CD4-positive, alpha-beta T cell (primary cell): ENCODE measurements at regions not wholly inside any gene's neighbourhood (a gene's known extent, or its start where the extent isn't known, plus 50 kb on each side); places are given as distances from the start of the nearest gene placed in this dataset.

Experiments used
- ATAC-seq: fragments of 200-7000 bp; cut with Tn5 transposase; one replicate; pipeline ENCODE4 v1.10.0; 2022; ENCODE audit warnings: mild to moderate bottlenecking; ENCODE audit not compliant: poor library complexity
- CTCF ChIA-PET: fragments of 350-600 bp; sonication (Branson Sonifier 250); formaldehyde crosslinking; loops from one replicate; lab custom pipeline; 2021; ENCODE audit warnings: antibody characterized with exemption, inconsistent platforms; lab: Charles Lee
- POLR2A ChIA-PET: fragments of 350-600 bp; sonication (Branson Sonifier 250); formaldehyde crosslinking; loops from one replicate; lab custom pipeline; 2021; ENCODE audit warnings: antibody characterized with exemption, inconsistent platforms; lab: Charles Lee
- DNase-seq, 14 experiments: peaks; one replicate each; pipeline ENCODE4 v3.0.0-alpha.2; 2013 to 2020; ENCODE audit warnings: mixed read lengths in 2 of 14
- H3K27ac ChIP-seq, 2 donors: one replicate each; pipeline versions ENCODE4 v1.5.1 to v1.7.0; 2013; ENCODE audit warnings: low read length in 2 of 2, low read depth in 1 of 2, mild to moderate bottlenecking in 1 of 2
- H3K27me3 ChIP-seq, 2 experiments: 1 replicate in 1 of 2; 2 replicates in 1 of 2; pipeline versions ENCODE4 v1.6.1 to v1.7.0; 2013; ENCODE audit warnings: low read length in 2 of 2, control low read depth in 1 of 2, mild to moderate bottlenecking in 1 of 2, moderate library complexity in 1 of 2; ENCODE audit not compliant: insufficient read depth in 2 of 2, control insufficient read depth in 1 of 2
- H3K36me3 ChIP-seq: one replicate; pipeline ENCODE4 v1.6.1; 2013; ENCODE audit warnings: low read length, control low read depth; ENCODE audit not compliant: insufficient read depth
- H3K4me1 ChIP-seq: one replicate; pipeline ENCODE4 v1.6.1; 2013; ENCODE audit warnings: low read length, control low read depth; ENCODE audit not compliant: insufficient read depth
- H3K4me3 ChIP-seq: one replicate; pipeline ENCODE4 v1.5.1; 2013; ENCODE audit warnings: mild to moderate bottlenecking, low read length, moderate library complexity
- H3K9me3 ChIP-seq, 2 experiments: 1 replicate in 1 of 2; 2 replicates in 1 of 2; pipeline versions ENCODE4 v1.6.1 to v1.7.0; 2013; ENCODE audit warnings: low read length in 2 of 2, mild to moderate bottlenecking in 2 of 2, control low read depth in 1 of 2, moderate library complexity in 1 of 2; ENCODE audit not compliant: control insufficient read depth in 1 of 2, insufficient read depth in 1 of 2
- H3K27ac Mint-ChIP-seq: one replicate; pipeline ENCODE4 v1.8.0; 2020; ENCODE audit warnings: mixed read lengths
- H3K27me3 Mint-ChIP-seq: one replicate; pipeline ENCODE4 v1.8.0; 2021; ENCODE audit warnings: mixed read lengths
- H3K36me3 Mint-ChIP-seq: one replicate; pipeline ENCODE4 v1.8.0; 2021; ENCODE audit warnings: low read depth, mixed read lengths
- H3K4me1 Mint-ChIP-seq: one replicate; pipeline ENCODE4 v1.8.0; 2021; ENCODE audit warnings: low read depth, mixed read lengths
- H3K4me3 Mint-ChIP-seq: one replicate; pipeline ENCODE4 v1.8.0; 2020; ENCODE audit warnings: mild to moderate bottlenecking, mixed read lengths
- H3K9me3 Mint-ChIP-seq: one replicate; pipeline ENCODE4 v1.8.0; 2020; ENCODE audit warnings: mixed read lengths
- intact Hi-C, 2 experiments: fragments of 100-400 bp; cut with DNase I in 1 of 2; cut with micrococcal nuclease in 1 of 2; formaldehyde crosslinking; loops; one replicate each; pipeline versions ENCODE4 v1.15.1 to v1.9.0; 2023 to 2025; cut with DNase I, micrococcal nuclease
- TF ChIP-seq, protein P1 (sequence below): fragments of 200-600 bp; IDR thresholded peaks from one replicate; pipeline ENCODE4 v1.8.0; 2022; ENCODE audit warnings: antibody characterized with exemption, mild to moderate bottlenecking

DNA sequence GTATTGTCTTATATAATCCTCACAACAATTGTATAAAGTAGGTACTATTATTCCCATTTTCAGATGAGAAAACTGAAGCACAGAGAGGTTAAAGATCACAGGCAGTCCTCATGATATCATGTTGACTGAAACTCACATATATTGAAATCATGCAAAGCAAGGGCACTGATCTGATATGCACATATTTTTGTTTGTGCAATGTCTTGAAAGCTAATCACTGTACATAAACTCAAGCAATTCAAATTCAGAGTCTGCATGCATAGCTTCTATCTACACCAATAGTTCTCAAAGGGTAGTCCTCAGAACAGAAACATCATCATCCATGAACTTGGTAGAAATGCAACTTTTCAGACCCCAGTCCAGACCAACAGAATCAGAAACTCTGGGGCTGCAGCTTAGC is 119.2 kb upstream of the STT3B start:
- no peak for DNase-seq
- H3K36me3 ChIP-seq: no peaks in the 10 kb centered on the region
- TF ChIP-seq, protein P1, sequence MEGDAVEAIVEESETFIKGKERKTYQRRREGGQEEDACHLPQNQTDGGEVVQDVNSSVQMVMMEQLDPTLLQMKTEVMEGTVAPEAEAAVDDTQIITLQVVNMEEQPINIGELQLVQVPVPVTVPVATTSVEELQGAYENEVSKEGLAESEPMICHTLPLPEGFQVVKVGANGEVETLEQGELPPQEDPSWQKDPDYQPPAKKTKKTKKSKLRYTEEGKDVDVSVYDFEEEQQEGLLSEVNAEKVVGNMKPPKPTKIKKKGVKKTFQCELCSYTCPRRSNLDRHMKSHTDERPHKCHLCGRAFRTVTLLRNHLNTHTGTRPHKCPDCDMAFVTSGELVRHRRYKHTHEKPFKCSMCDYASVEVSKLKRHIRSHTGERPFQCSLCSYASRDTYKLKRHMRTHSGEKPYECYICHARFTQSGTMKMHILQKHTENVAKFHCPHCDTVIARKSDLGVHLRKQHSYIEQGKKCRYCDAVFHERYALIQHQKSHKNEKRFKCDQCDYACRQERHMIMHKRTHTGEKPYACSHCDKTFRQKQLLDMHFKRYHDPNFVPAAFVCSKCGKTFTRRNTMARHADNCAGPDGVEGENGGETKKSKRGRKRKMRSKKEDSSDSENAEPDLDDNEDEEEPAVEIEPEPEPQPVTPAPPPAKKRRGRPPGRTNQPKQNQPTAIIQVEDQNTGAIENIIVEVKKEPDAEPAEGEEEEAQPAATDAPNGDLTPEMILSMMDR: no peak
- Mint-ChIP-seq H3K36me3 (no peaks in the 10 kb centered on the region), H3K4me1 (peaks cover 20% of the 10 kb centered on the region), H3K4me3 (no peak overlapping the region), H3K9me3 (no peaks in the 10 kb centered on the region), H3K27ac (no peak overlapping the region), H3K27me3 (no peaks in the 10 kb centered on the region)
- ChIA-PET CTCF (no interaction called here), POLR2A (no interaction called here)
- H3K4me1 ChIP-seq: no peaks in the 10 kb centered on the region
- intact Hi-C loops: no loop called here
- no peak overlapping the region for H3K27ac ChIP-seq
- no peaks in the 10 kb centered on the region for H3K9me3 ChIP-seq
- no peaks in the 10 kb centered on the region for H3K27me3 ChIP-seq
- H3K4me3 ChIP-seq: no peak overlapping the region
- no peak for ATAC-seq

DNA sequence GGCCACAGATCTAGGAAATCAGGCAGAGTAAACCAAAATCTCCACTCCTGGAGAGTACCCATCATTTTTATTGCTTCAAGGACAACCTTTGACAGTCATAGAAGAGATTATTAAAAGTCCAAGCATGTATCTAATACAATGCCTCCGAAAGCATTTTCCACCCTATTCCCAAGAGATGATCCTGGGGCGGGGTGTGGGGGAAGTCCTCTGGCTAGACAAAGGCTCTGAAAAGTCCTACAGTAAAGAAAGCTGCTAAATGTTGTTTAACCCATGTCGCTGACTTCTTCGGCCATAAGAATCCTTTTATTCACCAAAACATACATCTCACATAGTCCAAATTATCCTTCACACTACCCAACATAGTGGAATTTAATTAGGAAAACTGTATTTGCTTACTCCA is 115.7 kb upstream of the STT3B start:
- intact Hi-C loops: no loop called here
- DNase-seq (no peak), ATAC-seq (no peak)
- H3K36me3 Mint-ChIP-seq: no peaks in the 10 kb centered on the region
- no peaks in the 10 kb centered on the region for H3K36me3 ChIP-seq
- H3K9me3 Mint-ChIP-seq: no peaks in the 10 kb centered on the region
- H3K27me3 ChIP-seq: no peaks in the 10 kb centered on the region
- H3K4me1 Mint-ChIP-seq: peaks cover 17% of the 10 kb centered on the region
- no peak overlapping the region for H3K27ac Mint-ChIP-seq
- no peaks in the 10 kb centered on the region for H3K9me3 ChIP-seq
- no peak overlapping the region for H3K4me3 ChIP-seq
- ChIA-PET CTCF (no interaction called here), POLR2A (interaction anchor here (0.6 kb wide), 1 partner anchor 85 kb away, joined by 4 read pairs; no protein-coding TSS in a partner anchor)
- H3K4me1 ChIP-seq: peaks cover 4% of the 10 kb centered on the region
- TF ChIP-seq, protein P1: no peak
- H3K27ac ChIP-seq: no peak overlapping the region
- H3K27me3 Mint-ChIP-seq: no peaks in the 10 kb centered on the region
- H3K4me3 Mint-ChIP-seq: no peak overlapping the region

DNA sequence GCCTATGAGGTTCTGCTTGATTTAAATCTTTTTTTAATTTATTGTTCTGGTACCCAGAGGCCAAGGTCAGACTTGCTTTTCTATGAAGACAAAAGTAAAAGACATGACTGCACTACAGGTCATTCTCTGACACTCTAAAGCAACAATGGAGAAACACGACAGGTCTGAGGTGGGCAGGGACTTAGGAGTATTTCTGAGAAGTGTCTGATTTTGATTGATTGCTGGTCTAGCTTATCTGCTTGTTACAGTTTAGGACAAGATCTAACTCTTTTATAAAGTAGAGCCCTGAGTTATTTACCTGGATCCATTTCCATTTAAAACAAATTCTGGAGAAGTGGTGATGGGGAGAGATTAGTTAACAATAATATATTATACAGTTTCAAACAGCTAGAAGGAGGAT is 115.2 kb upstream of the STT3B start:
- Histone ChIP-seq H3K4me1 (peaks cover 7% of the 10 kb centered on the region), H3K36me3 (no peaks in the 10 kb centered on the region), H3K4me3 (no peak overlapping the region), H3K9me3 (no peaks in the 10 kb centered on the region), H3K27ac (no peak overlapping the region), H3K27me3 (no peaks in the 10 kb centered on the region)
- CTCF ChIA-PET: no interaction called here
- H3K27ac Mint-ChIP-seq: no peak overlapping the region
- POLR2A ChIA-PET: no interaction called here
- H3K9me3 Mint-ChIP-seq: no peaks in the 10 kb centered on the region
- H3K36me3 Mint-ChIP-seq: no peaks in the 10 kb centered on the region
- H3K4me3 Mint-ChIP-seq: no peak overlapping the region
- peaks cover 21% of the 10 kb centered on the region for H3K4me1 Mint-ChIP-seq
- no peaks in the 10 kb centered on the region for H3K27me3 Mint-ChIP-seq
- TF ChIP-seq, protein P1: no peak
- intact Hi-C loops: no loop called here
- no peak for ATAC-seq
- DNase-seq: no peak
